ENCODE measurements at regions not wholly inside any gene's neighbourhood (a gene's known extent, or its start where the extent isn't known, plus 50 kb on each side); places are given as distances from the start of the nearest gene placed in this dataset.
"Not testable (repeated sequence)": the region's sequence is repeated elsewhere in the genome, so short reads cannot be mapped to it uniquely, and the experiment has no call there.

DNA sequence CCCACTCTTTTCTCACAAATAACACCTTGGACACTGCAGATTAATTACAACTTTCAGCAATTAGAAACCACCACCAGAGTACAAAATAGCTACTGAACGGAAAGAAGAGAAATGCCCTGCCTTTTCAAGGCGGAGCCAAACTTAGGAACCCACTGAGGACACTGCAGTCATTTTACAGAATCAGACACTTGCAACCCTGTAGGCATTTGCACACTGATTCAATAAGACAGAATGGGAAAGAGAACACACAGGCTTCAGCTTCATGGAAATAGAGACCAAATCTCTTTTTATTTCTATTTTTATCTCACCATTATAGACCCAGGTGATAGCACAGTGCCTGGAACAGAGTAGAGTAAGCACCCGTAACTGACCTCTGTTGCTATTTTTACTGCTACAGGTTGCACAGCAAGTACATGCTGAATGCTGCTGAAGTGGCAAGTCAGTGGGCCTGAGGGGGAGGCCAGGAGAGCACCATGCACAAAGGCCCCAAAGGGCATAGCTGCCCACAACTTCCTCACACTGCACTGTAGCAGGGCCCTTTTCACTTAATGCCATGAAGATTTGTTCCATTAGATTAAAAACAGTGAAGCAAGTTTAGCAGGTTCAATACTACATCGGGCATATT is 50.7 kb upstream of the EDARADD start:
- H3K27ac ChIP-seq: 0 out of 2 replicates have a peak overlapping the region, but pooled peaks have one; percentile 28
- TF ChIP-seq ZFX (IDR thresholded peaks at IDR 0.05; ENCODE audit: borderline replicate concordance): no peak
- TF ChIP-seq, protein P1, sequence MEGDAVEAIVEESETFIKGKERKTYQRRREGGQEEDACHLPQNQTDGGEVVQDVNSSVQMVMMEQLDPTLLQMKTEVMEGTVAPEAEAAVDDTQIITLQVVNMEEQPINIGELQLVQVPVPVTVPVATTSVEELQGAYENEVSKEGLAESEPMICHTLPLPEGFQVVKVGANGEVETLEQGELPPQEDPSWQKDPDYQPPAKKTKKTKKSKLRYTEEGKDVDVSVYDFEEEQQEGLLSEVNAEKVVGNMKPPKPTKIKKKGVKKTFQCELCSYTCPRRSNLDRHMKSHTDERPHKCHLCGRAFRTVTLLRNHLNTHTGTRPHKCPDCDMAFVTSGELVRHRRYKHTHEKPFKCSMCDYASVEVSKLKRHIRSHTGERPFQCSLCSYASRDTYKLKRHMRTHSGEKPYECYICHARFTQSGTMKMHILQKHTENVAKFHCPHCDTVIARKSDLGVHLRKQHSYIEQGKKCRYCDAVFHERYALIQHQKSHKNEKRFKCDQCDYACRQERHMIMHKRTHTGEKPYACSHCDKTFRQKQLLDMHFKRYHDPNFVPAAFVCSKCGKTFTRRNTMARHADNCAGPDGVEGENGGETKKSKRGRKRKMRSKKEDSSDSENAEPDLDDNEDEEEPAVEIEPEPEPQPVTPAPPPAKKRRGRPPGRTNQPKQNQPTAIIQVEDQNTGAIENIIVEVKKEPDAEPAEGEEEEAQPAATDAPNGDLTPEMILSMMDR (IDR thresholded peaks at IDR 0.05): no peak

DNA sequence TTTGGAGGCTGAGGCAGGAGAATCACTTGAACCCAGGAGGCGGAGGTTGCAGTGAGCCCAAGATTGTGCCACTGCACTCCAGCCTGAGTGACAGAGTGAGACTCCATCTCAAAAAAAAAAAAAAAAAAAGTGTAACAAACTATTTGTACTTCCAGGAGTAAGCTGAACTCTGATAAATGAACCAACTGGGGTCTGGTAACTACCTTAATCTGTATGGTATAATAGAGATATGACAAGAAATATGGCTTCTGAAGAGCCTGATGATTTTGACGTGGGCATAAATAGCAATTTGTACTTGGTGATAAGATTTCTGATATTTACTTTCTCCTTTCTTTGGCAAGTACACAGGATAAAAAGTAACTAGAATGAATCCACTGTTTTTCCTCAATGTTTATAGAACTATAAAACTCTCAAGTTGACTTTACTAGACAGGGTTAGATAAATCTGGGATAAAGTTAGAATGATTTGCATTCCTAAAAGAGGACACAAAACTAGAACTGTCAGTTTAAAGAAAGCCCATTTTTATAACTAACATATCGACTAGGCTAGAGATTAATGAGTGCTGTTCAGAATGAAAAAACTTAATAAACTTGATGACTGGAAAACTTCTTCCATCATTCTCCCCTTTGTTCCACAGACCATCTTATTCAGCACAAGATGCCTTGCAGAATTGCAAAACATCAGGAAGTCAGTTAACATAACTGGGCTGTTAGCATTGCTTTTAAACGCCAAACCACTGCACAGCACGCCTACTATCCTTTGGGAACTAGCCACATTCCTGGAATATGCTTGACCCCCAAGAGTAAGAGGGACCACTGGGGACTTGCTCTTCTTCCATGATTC is 51.5 kb upstream of the EDARADD start:
- peak overlapping the region; percentile 28; the same call in 1 of the 2 replicates for H3K27ac ChIP-seq
- TF ChIP-seq, protein P1 (IDR thresholded peaks at IDR 0.05): no peak
- no peak for TF ChIP-seq ZFX (IDR thresholded peaks at IDR 0.05; ENCODE audit: borderline replicate concordance)

DNA sequence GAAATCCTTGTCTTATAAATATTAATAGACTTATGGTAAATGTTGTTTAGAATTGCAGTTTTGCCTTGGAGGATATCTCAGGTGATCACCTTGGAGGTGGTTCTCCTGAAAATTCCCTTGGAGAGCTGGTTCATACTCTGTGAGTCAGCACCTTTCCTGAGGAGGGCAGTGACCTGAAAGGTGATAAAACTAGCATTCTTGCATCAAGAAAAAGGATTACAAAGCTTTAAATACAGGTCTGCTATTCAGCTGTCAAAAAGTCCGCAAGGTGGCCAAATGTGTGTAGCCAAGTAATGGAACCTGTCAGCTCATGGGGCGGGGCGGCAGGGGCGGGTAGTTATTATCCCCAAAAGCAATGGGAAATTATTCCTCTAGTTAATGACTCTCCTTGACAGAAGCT is 52.8 kb upstream of the EDARADD start:
- no peak overlapping the region for H3K27ac ChIP-seq
- TF ChIP-seq ZFX (IDR thresholded peaks at IDR 0.05; ENCODE audit: borderline replicate concordance): no peak
- TF ChIP-seq, protein P1 (IDR thresholded peaks at IDR 0.05): no peak

DNA sequence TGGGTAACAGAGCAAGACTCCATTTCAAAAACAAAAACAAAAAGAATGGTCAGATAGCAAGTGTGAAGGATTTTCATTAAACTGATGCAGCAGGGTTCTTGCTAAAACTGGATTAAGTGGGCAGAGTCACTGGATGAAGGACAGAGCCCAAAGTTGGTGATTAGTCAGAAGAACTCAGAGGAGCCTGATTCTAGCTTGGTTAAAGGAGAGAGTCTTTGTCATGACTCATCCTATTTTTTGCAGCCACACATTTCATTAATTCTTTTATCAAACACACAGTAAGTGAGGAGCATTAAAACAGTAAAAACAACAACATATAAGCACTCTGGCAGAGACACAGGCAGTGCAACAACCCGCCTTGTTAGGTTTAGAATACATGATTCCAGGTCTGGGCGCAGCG is 56.0 kb upstream of the EDARADD start:
- TF ChIP-seq, protein P1 (IDR thresholded peaks at IDR 0.05): no peak
- TF ChIP-seq ZFX (IDR thresholded peaks at IDR 0.05; ENCODE audit: borderline replicate concordance): no peak

DNA sequence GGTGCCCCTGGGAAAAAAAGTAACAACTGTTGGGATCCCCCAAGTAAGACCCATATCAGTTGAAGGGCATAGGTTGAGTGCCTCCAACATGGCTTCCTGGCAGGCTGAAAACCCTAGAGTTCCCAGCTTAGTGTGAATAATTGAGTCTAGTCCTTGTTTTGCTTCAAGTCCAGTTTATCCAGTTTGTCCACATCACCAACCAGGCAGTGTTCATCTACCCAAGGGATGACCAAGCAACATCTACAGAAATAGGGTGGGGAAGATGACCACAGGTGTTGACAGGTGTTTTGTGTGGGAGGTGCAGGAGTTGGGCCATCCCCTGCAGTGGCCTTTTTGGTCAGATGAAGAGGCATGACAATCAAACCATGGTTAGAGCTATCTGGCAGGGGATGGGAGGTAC is 54.3 kb upstream of the ERO1B start:
- no peak overlapping the region for H3K27ac ChIP-seq
- TF ChIP-seq, protein P1 (IDR thresholded peaks at IDR 0.05): no peak
- TF ChIP-seq ZFX (IDR thresholded peaks at IDR 0.05; ENCODE audit: borderline replicate concordance): no peak

More for the DNA sequence above, 56.0 kb upstream of the EDARADD start:
- H3K27ac ChIP-seq: no peak overlapping the region

DNA sequence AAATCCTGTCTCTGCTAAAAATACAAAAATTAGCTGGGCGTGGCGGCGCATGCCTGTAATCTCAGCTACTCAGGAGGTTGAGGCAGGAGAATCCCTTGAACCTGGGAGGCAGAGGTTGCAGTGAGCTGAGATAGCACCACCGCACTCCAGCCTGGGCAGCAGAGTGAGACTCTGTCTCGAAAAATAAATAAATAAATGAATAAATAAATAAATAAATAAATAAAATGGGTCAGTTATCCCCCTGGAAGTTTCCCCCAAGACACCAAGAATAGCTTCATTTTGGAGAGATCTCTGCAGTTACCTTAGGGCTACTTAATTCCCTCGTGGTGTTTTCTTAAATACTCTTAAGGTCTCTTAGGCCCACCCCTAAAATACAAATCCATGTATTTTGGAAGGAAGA is 53.9 kb upstream of the ERO1B start:
- not testable (repeated sequence) for H3K27ac ChIP-seq

DNA sequence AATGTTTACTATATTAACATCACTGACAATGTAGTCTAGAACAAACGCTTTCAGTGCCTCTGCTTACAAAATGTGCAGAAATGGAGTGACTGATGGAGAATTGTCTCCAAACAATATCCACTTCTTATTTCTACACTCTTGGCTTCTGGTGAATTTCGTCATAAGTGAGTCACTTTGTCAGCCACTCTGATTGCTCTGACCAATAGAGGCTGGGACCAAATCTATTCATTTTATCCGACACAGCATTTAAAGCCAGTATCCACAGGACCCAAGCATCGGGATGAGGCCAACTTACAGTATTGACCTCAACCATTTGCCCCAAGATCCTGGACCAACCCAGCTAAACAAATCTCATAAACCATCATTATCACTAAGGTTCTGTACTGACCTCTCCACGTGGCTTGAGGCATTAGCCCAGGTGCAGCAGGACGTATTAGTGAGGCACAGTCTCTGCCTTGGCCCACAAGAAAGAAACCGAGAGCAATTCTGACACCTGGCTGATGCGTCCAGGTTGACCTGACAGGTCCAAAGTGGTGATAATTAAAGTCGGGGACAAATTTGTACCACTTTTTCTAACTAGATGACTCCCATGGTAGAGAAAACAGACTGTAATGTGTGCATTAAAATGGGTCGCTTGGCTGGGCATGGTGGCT is 53.3 kb upstream of the ERO1B start:
- no peak overlapping the region for H3K27ac ChIP-seq
- TF ChIP-seq ZFX (IDR thresholded peaks at IDR 0.05; ENCODE audit: borderline replicate concordance): no peak
- TF ChIP-seq, protein P1 (IDR thresholded peaks at IDR 0.05): no peak
